Left cardiac atrium (tissue), 4 donors: ENCODE measurements at regions not wholly inside any gene's neighbourhood (a gene's known extent, or its start where the extent isn't known, plus 50 kb on each side); places are given as distances from the start of the nearest gene placed in this dataset.
A peak's percentile ranks its signal among the peaks of the same experiment; 100 is the strongest.

ENCODE experiments used
- ATAC-seq, 2 donors: fragments of 200-7000 bp; cut with Tn5 transposase; one replicate each; pipeline ENCODE4 v1.9.1; 2020; ENCODE audit warnings: mild to moderate bottlenecking in 2 of 2, moderate library complexity in 2 of 2
- DNase-seq: peaks from one replicate; pipeline ENCODE4 v3.0.0-alpha.2; 2020
- intact Hi-C, 2 donors: fragments of 100-400 bp; cut with DNase I; formaldehyde crosslinking; loops; one replicate each; pipeline versions ENCODE4 v1.14.1 to v1.15.1; 2022 to 2023
- donor health status: DM: no; HTN: yes; CAD: no.
- donor health status: DM: no; HTN: yes; CAD: no; lungs with severe emphysema.
- donor health status: DM: yes; HTN: yes; CAD: no.
- donor health status: Dilated cardiomyopathy.

GRCh38 chr11:15801616-15802015 is 554.7 kb downstream of the SOX6 start:
- intact Hi-C loops = no loop called here
- no peak for ATAC-seq
- no peak for DNase-seq

GRCh38 chr11:15805726-15806125 is 550.6 kb downstream of the SOX6 start:
- intact Hi-C loops = no loop called here
- no peak for ATAC-seq
- no peak for DNase-seq

- ATAC-seq (no peak), DNase-seq (no peak)
- intact Hi-C loops = no loop called here
Observed at GRCh38 chr11:15806217-15806616, 550.1 kb downstream of the SOX6 start.

- no peak for DNase-seq
- ATAC-seq = peak; percentile 19 to 54
- intact Hi-C loops = no loop called here
Observed at GRCh38 chr11:15807827-15808226, 548.5 kb downstream of the SOX6 start.

- intact Hi-C loops = no loop called here
- ATAC-seq = no peak
Observed at GRCh38 chr11:15810082-15810481, 546.3 kb downstream of the SOX6 start.

GRCh38 chr11:15810525-15810924 is 545.8 kb downstream of the SOX6 start:
- intact Hi-C loops = no loop called here
- no peak for ATAC-seq
- DNase-seq = no peak

More at GRCh38 chr11:15810082-15810481, 546.3 kb downstream of the SOX6 start:
- no peak for DNase-seq

- ATAC-seq = no peak
- intact Hi-C loops = loop anchor here in 1 of 2 donors (5.0 kb wide), 1 partner anchor 163 kb away; no protein-coding TSS in a partner anchor
- no peak for DNase-seq
Observed at GRCh38 chr11:15815246-15816195, 540.8 kb downstream of the SOX6 start.

GRCh38 chr11:15816260-15816871 is 540.0 kb downstream of the SOX6 start:
- peak; percentile 18 to 83 for ATAC-seq
- no peak for DNase-seq
- intact Hi-C loops = loop anchor here in 1 of 2 donors (5.0 kb wide), 1 partner anchor 164 kb away; no protein-coding TSS in a partner anchor

- ATAC-seq = peak in 1 of 2 donors; percentile 8
- intact Hi-C loops = loop anchor here in 1 of 2 donors (5.0 kb wide), 1 partner anchor 165 kb away; no protein-coding TSS in a partner anchor
- DNase-seq = no peak
Observed at GRCh38 chr11:15817001-15817400, 539.3 kb downstream of the SOX6 start.

GRCh38 chr11:15818132-15818842 is 538.1 kb downstream of the SOX6 start:
- ATAC-seq (peak; percentile 16 to 31), DNase-seq (no peak)
- intact Hi-C loops = loop anchor here in 1 of 2 donors (5.0 kb wide), 1 partner anchor 166 kb away; no protein-coding TSS in a partner anchor

GRCh38 chr11:15819679-15820286 is 536.6 kb downstream of the SOX6 start:
- ATAC-seq (peak; percentile 80 to 91), DNase-seq (peak; percentile 75)
- intact Hi-C loops = loop anchor here in 1 of 2 donors (5.0 to 10.0 kb wide), 3 partner anchors 165 to 795 kb away; no protein-coding TSS in a partner anchor

GRCh38 chr11:15821451-15821850 is 534.9 kb downstream of the SOX6 start:
- intact Hi-C loops = loop anchor here in 1 of 2 donors (10.0 kb wide), 2 partner anchors 163 to 793 kb away; no protein-coding TSS in a partner anchor
- ATAC-seq = no peak
- DNase-seq = no peak

- DNase-seq (no peak), ATAC-seq (no peak)
- intact Hi-C loops = loop anchor here in 1 of 2 donors (10.0 kb wide), 2 partner anchors 161 to 791 kb away; no protein-coding TSS in a partner anchor
Observed at GRCh38 chr11:15824060-15824459, 532.3 kb downstream of the SOX6 start.

- no peak for ATAC-seq
- DNase-seq = no peak
- intact Hi-C loops = loop anchor here in 1 of 2 donors (10.0 kb wide), 2 partner anchors 159 to 789 kb away; no protein-coding TSS in a partner anchor
Observed at GRCh38 chr11:15825976-15826650, 530.2 kb downstream of the SOX6 start.

GRCh38 chr11:15826826-15827225 is 529.5 kb downstream of the SOX6 start:
- peak; percentile 25 to 58 for ATAC-seq
- intact Hi-C loops = loop anchor here in 1 of 2 donors (10.0 kb wide), 2 partner anchors 158 to 788 kb away; no protein-coding TSS in a partner anchor
- DNase-seq = peak; percentile 52

- DNase-seq = no peak
- peak; percentile 40 to 79 for ATAC-seq
- intact Hi-C loops = loop anchor here in 1 of 2 donors (10.0 kb wide), 2 partner anchors 156 to 786 kb away; no protein-coding TSS in a partner anchor
Observed at GRCh38 chr11:15828215-15828853, 528.0 kb downstream of the SOX6 start.

- DNase-seq (no peak), ATAC-seq (peak in 1 of 2 donors; percentile 15)
- intact Hi-C loops = loop anchor here in 1 of 2 donors (10.0 kb wide), 2 partner anchors 155 to 785 kb away; no protein-coding TSS in a partner anchor
Observed at GRCh38 chr11:15829312-15829711, 527.0 kb downstream of the SOX6 start.
